ENCODE measurements at regions not wholly inside any gene's neighbourhood (a gene's known extent, or its start where the extent isn't known, plus 50 kb on each side); places are given as distances from the start of the nearest gene placed in this dataset.

DNA sequence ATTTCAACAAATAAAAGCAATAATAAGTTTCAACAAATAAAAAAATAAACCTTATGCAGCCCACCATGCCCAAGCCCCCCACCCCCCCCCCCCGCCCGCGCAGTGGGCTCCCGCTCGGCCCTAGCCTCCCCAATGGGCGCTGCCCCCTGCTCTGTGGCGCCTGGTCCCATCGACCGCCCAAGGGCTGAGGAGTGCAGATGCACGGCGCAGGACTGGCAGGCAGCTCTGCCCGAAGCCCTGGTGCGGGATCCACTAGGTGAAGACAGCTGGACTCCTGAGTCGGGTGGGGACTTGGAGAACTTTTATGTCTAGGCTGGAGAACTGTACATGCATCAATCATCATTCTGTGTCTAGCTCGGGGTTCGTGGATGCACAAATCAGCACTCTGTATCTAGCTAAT, 779.6 kb downstream of the DACH1 start:
- Histone ChIP-seq H3K27me3 (no peaks in the 10 kb centered on the region), H3K9me3 (no peaks in the 10 kb centered on the region), H3K27ac (no peak overlapping the region), H3K4me3 (no peak overlapping the region), H3K4me1 (no peaks in the 10 kb centered on the region), H3K36me3 (no peaks in the 10 kb centered on the region)
- TF ChIP-seq, protein P1, sequence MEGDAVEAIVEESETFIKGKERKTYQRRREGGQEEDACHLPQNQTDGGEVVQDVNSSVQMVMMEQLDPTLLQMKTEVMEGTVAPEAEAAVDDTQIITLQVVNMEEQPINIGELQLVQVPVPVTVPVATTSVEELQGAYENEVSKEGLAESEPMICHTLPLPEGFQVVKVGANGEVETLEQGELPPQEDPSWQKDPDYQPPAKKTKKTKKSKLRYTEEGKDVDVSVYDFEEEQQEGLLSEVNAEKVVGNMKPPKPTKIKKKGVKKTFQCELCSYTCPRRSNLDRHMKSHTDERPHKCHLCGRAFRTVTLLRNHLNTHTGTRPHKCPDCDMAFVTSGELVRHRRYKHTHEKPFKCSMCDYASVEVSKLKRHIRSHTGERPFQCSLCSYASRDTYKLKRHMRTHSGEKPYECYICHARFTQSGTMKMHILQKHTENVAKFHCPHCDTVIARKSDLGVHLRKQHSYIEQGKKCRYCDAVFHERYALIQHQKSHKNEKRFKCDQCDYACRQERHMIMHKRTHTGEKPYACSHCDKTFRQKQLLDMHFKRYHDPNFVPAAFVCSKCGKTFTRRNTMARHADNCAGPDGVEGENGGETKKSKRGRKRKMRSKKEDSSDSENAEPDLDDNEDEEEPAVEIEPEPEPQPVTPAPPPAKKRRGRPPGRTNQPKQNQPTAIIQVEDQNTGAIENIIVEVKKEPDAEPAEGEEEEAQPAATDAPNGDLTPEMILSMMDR (IDR thresholded peaks at IDR 0.05), result no peak
- intact Hi-C loops (cut with DNase I), result no loop called here
- ATAC-seq (no peak), DNase-seq (peak in 1 of 6 donors; percentile 51), FAIRE-seq (no peak)
- 88 to 97% methylated on average over 12 to 16 of the region's 16 CpGs for WGBS, 2 donors

DNA sequence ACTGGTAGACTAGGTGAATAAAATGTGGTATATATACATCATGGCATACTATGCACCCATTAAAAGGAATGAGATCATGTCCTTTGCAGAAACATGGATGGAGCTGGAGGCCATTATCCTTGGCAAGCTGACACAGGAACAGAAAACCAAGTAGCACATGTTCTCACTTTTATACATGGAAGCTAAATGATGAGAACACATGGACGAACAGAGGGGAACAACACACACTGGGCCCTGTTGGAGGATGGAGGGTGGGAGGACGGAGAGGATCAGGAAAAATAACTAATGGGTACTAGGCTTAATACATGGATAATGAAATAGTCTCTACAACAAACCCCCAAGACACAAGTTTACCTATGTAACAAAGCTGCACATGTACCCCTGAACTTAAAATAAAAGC, 780.0 kb downstream of the DACH1 start:
- intact Hi-C loops (cut with DNase I), result no loop called here
- Histone ChIP-seq H3K4me3 (no peak overlapping the region), H3K9me3 (no peaks in the 10 kb centered on the region), H3K27ac (no peak overlapping the region), H3K27me3 (no peaks in the 10 kb centered on the region), H3K36me3 (no peaks in the 10 kb centered on the region), H3K4me1 (no peaks in the 10 kb centered on the region)
- WGBS, 2 donors, result 61 to 76% methylated on average over 2 of the region's 2 CpGs
- TF ChIP-seq, protein P1 (IDR thresholded peaks at IDR 0.05), result no peak
- no peak for FAIRE-seq
- DNase-seq, result no peak
- no peak for ATAC-seq

DNA sequence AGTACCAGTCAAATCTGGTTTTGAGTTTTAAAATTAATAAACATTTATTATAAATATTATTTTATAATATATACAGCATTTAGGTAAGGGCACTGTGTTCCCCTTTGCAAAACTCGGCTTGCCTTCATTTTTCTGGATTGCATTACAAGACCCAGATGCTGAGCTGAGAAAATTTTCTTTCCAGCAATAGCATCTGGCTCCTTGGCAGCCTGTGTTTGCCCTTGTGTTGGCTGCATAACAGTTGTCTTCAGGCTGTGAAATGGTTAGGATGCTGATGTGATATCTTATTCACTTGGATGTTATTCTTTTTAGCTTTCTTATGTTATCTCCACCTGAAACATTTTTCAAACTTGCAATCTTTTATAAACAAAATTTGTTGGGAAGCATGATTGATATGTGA, 784.4 kb downstream of the DACH1 start:
- Histone ChIP-seq H3K27me3 (no peaks in the 10 kb centered on the region), H3K4me3 (no peak overlapping the region), H3K4me1 (no peaks in the 10 kb centered on the region), H3K36me3 (no peaks in the 10 kb centered on the region), H3K9me3 (no peaks in the 10 kb centered on the region), H3K27ac (no peak overlapping the region)
- ATAC-seq (no peak), DNase-seq (no peak), FAIRE-seq (no peak)
- intact Hi-C loops (cut with DNase I), result no loop called here
- 43 to 66% methylated on average over 1 of the region's 1 CpG for WGBS, 2 donors
- TF ChIP-seq, protein P1 (IDR thresholded peaks at IDR 0.05), result no peak

DNA sequence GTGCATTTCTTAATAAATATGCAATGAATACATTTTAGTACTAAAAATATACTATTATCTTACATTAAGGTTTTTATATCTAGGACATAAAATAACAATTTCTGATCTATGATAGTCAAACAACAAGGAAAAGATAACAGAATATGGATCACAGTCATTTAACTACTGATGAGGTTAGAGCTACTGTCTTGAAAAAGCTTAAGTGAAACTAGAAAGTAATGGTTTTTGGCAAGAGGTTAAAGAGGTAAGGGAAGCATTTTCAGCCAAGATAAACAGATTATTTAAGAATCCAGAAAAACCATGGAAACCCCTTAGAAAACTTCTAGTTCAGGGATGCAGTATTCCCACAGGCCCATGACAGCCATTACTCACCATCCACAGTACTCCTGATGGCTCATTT, 787.4 kb downstream of the DACH1 start:
- DNase-seq (no peak), ATAC-seq (no peak), FAIRE-seq (no peak)
- H3K4me1 ChIP-seq, result no peaks in the 10 kb centered on the region
- intact Hi-C loops (cut with DNase I), result no loop called here
- no peak overlapping the region for H3K4me3 ChIP-seq
- H3K9me3 ChIP-seq, result no peaks in the 10 kb centered on the region
- no peaks in the 10 kb centered on the region for H3K36me3 ChIP-seq
- H3K27me3 ChIP-seq, result no peaks in the 10 kb centered on the region
- no peak overlapping the region for H3K27ac ChIP-seq
- TF ChIP-seq, protein P1 (IDR thresholded peaks at IDR 0.05), result no peak

DNA sequence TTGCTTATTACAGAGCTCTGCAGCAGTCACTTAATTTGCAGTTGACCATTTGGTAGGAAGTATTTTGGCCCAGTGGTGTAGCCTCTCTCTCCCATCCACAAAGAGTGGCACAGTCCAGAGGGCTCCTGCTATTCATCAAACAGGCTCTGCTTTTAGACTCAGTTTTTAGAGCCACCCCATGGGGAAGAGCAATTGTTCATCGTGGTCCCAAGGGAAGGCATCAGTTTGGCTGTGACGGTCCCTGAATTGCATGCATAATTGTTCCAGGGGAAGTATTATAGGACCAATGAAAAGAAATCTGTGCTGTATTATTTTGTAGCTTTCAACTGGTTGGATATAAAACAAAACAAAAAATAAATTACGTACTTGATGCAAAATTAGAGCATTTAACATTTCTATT, 799.0 kb downstream of the DACH1 start:
- ATAC-seq, result no peak
- Histone ChIP-seq H3K36me3 (no peaks in the 10 kb centered on the region), H3K27ac (no peak overlapping the region), H3K4me3 (no peak overlapping the region), H3K9me3 (no peaks in the 10 kb centered on the region), H3K4me1 (no peaks in the 10 kb centered on the region), H3K27me3 (no peaks in the 10 kb centered on the region)
- no peak for DNase-seq
- 66 to 91% methylated on average over 3 of the region's 3 CpGs for WGBS, 2 donors
- intact Hi-C loops (cut with DNase I), result no loop called here
- TF ChIP-seq, protein P1 (IDR thresholded peaks at IDR 0.05), result no peak
- FAIRE-seq, result no peak
